Fibroblast of gingiva (primary cell): ENCODE measurements at regions not wholly inside any gene's neighbourhood (a gene's known extent, or its start where the extent isn't known, plus 50 kb on each side); places are given as distances from the start of the nearest gene placed in this dataset.

Experiments
- DNase-seq: peaks from one replicate; pipeline ENCODE4 v3.0.0-alpha.2; 2011; ENCODE audit warnings: low read depth

- DNase-seq, result no peak
These were observed 200.7 kb upstream of the SOX11 start for GRCh38 chr2:5491523-5491922.

DNA sequence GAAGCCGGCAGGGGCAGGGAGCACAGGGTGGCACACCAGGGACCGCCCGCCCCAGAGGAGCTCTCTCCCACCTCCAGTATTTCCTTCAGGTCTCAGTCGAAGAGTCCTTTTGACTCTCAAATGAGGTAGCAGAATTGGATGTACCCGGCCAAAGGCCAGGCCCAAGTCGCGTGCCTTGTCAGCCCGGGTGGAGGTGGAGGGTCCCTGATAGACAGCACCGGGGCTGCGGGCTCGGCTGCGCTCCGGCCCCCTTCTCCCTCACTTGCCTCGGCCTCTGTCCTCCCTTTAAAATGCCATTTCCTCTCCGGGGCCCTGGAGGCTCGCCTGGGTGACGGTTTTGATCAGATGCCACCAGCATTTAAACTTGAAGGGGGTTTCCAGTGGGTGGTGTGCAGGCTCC, 198.9 kb upstream of the SOX11 start:
- no peak for DNase-seq

- no peak for DNase-seq
These were observed 198.0 kb upstream of the SOX11 start for GRCh38 chr2:5494212-5494611.

DNA sequence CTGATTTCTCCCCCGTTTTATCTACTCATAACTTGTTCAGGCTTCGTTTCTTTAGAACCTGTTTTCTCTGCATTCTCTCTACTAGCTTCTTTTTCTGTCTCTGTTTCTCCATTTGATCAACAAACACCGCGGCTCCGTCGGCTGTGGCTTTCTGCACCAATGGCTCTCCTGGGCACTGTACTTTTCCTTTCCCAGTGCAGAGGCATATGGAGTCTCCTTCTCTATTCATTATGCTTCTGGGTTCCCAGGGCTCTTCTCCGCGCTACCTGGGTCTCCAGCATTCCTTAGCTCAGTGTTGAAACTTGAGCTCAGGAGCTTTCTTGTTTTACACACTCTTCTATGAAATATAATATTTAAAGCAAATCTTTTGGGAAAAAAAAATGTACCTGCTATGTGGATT, 196.6 kb upstream of the SOX11 start:
- DNase-seq, result no peak

- DNase-seq, result no peak
These were observed 194.3 kb upstream of the SOX11 start for GRCh38 chr2:5497874-5498273.

DNA sequence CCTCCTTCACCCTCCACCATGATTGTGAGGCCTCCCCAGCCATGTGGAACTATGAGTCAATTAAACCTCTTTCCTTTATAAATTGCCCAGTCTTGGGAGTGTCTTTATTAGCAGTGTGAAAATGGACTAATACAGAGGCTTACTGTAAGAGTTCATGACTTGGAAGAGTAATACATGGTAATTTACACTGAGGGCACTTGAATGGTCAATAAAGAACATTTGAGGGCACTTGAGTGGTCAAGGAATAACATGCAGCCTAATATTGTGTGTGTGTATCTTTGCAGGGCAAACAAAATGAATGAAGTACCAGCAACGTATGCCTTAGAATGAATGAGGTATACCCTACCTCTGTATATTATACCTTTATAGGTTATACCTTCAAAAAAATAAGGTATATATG, 190.4 kb upstream of the SOX11 start:
- no peak for DNase-seq

- no peak for DNase-seq
These were observed 189.8 kb upstream of the SOX11 start for GRCh38 chr2:5502385-5502784.

DNA sequence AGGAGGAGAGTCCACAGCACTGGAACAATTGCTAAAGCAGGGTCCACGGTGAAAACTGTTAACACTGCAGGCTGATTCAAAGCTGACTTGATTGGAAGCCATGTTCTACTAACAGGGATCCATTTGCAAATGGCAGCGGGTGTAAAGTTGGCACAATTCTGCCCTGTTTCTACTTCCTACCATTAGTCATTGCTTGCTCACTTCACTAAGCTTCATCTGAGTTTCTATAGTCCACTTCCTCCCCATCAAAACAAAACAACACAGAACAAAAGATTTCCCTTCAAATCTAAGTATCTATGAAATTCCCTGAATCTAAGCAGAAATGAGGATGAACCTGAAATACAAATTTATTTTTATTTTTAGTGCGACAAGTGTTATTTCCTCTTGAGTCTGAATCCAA, 187.4 kb upstream of the SOX11 start:
- DNase-seq, result no peak

- no peak for DNase-seq
These were observed 184.8 kb upstream of the SOX11 start for GRCh38 chr2:5507367-5507766.

GRCh38 chr2:5509362-5509761, 182.8 kb upstream of the SOX11 start:
- DNase-seq, result no peak

- DNase-seq, result no peak
These were observed 182.1 kb upstream of the SOX11 start for GRCh38 chr2:5510082-5510481.

GRCh38 chr2:5515693-5516092, 176.5 kb upstream of the SOX11 start:
- DNase-seq, result no peak

DNA sequence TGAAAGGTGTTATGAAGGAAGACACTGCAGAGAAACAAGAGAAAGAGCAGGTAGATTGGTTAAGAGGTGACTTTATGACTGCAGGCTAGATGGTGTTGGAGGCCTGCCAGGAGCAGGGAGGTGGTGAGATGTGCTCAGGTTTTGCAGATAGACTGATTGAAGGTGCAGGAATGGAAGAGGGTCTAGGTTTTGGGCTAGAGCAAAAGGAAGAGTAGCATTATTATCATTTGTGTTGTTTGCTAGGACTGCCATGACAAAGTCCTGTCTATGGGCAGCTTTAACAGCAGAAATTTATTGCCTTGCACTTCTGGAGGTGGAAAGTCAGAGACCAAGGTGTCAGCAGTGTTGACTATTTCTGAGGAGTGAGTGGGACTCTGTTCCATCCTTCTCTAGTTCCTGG, 172.9 kb upstream of the SOX11 start:
- DNase-seq, result no peak

DNA sequence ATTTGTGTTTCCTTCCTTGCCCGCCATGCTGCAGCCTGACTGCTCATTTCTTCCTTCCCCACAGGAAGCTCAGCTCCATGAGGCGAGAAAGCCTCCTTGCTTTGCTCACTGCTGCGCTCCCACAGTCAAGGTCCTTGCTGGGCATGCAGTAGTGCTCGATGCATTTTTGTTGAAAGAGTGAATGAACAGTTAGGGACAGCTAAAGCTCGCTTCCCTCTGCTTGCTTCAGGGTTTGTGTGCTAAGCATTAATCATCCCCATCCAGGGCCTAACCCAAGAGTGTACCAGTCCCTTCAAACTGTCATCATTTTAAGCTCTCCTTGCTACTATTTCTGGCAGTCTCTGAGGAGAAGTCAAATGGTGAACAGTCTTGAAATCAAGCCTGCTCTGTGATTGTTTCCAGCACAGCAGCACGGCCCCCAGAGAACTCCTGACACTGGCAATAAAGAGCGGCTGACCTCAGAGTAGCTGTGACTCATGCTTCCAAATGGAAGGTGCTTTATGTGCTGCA, 171.7 kb upstream of the SOX11 start:
- DNase-seq, result no peak

GRCh38 chr2:5521461-5521860, 170.7 kb upstream of the SOX11 start:
- DNase-seq, result no peak

GRCh38 chr2:5524551-5524950, 167.6 kb upstream of the SOX11 start:
- no peak for DNase-seq

DNA sequence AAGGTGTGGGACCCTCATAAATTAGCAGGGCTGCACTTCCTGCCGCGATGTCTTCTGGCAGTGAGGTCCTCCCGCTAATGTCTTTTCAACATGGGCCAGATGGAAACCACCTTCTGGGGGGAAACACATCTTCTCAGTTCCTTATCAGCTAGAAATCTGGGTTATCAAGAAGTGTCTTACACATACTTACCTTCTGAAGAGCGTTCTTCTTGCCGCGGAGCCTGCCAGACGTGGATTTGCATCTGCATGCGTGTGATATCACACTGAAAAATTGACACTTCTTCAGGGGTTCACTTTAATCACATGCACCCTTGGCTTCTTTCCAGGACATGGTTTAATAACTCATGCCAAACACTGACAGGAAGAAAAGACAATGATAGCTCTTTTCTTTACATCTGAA, 163.5 kb upstream of the SOX11 start:
- DNase-seq, result no peak

- DNase-seq, result no peak
These were observed 162.0 kb upstream of the SOX11 start for GRCh38 chr2:5530011-5530696.

DNA sequence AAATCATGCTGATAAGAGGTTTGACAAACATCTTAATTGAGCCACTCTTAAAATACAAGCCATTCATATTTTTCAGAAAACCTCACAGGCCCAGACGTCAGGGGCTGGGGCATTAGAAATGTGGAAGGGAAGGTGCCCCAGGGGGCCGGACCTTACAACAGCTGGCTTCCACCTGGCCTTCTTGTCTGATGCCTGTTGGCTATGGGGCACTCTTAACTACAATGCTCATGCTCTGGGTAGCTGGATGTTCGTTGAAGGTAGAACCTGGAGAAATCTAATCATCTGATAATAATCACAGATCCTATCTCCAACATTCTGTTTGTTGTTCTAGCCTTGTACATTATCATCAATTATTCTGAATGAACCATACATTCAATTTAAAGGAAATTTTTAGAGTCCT, 156.9 kb upstream of the SOX11 start:
- no peak for DNase-seq

GRCh38 chr2:5537180-5537688, 154.9 kb upstream of the SOX11 start:
- DNase-seq, result no peak

DNA sequence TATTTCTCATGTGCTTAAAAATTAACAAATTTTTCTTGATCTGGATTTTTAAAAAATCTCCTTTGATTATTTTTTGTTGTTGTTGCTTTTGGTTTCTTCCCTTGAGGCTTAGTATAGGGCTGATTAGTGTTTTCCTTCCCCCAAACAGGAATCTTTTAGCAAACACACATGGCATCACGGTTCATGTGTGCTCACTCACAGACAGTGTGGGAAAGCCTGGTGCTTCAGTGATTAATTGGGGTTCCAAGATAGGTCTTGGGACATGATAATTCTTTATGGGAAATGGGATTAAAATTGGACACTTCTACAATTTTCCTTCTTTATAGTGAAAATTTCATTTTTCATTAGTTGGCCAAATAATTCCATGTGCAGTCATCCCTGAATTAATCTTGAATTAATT, 153.9 kb upstream of the SOX11 start:
- DNase-seq, result no peak

- no peak for DNase-seq
These were observed 153.4 kb upstream of the SOX11 start for GRCh38 chr2:5538772-5539171.

DNA sequence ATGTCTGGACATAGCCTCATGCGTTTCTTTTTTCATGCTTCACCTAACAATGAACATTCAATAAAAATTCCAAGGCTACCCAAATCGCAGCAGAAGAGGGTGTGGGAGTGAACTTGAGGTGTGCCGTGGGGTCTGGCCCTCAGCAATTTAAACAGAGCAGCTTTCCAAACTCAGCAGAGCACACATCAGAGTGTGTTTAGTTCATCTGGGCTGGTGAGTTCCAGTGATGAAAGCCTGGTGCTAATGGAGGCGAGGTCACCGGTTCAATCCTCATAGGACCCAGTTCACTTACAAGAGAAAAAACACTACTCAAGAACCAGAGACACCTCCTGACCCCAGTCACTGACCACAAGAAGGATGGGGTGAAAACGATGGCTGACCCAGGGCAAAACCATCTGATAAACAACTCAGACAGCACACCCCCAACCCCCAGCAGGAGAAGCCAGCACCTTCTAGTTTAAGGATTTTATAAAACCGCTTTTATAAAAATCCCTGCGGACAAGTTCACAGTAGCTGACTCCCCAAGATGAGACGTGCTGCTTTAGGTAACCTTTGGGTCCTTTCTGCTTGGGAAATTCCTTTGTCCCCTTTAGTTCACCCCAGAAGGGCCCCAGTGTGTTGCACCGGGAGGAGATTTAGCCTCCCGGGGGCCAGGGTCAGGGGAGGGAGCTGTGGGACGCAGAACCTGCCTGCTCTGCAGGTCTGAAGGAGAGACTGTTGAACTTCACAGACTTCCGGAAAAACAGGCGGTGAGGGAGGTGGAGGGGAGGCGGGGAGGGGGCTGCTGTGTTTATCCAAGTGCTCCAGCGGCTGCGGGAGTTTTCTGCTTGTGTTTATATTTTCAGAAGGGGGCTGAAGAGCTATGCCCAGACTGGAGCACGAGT, 152.7 kb upstream of the SOX11 start:
- no peak for DNase-seq
